GM21717 (cell line): ENCODE measurements at regions not wholly inside any gene's neighbourhood (a gene's known extent, or its start where the extent isn't known, plus 50 kb on each side); places are given as distances from the start of the nearest gene placed in this dataset.

Experiments used
- ATAC-seq: cut with Tn5 transposase; IDR thresholded peaks from one replicate; pipeline ENCODE4 v1.9.1; 2021; ENCODE audit warnings: mild to moderate bottlenecking, moderate library complexity; ENCODE audit not compliant: unreplicated experiment

DNA sequence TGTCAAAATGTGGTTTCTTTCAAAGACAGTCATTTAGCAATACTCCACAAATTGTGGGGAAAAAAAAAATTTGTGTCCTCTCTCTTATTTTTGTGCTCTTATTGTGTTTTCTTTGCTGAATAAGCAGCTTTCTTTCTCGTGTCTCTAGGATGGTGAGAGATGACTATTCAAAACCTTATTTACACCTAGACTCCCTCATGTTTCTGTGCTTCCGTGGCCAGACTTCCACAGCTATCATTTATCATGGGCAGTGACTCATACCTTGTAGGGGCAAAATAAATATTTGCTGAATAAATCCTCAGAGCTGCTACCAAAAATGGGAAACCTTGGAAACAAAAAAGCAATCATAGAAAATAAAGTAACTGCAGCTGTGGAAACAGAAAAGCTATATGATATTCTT, 204.9 kb upstream of the MIR17HG start:
- no peak for ATAC-seq

- ATAC-seq = no peak
These were observed 203.4 kb upstream of the MIR17HG start for GRCh38 chr13:91144054-91144453.

DNA sequence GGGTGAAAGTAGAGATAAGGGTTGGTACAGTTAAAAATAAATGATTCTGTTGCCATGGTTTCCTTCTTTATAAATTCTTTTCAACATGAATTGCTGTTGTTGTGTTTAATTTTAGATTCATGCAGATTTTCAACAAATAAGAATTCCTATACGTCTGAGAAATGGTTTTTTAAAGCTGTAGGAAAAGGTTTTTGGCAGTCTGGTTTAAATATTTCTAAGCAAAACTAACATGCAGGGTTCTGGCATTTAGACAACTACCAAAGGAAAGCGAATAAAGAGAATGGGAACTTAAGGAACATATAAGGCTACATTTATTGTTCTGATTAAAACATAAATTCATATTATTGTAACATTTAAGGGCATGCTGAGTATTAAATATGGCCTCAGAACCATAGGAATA, 203.0 kb upstream of the MIR17HG start:
- no peak for ATAC-seq

DNA sequence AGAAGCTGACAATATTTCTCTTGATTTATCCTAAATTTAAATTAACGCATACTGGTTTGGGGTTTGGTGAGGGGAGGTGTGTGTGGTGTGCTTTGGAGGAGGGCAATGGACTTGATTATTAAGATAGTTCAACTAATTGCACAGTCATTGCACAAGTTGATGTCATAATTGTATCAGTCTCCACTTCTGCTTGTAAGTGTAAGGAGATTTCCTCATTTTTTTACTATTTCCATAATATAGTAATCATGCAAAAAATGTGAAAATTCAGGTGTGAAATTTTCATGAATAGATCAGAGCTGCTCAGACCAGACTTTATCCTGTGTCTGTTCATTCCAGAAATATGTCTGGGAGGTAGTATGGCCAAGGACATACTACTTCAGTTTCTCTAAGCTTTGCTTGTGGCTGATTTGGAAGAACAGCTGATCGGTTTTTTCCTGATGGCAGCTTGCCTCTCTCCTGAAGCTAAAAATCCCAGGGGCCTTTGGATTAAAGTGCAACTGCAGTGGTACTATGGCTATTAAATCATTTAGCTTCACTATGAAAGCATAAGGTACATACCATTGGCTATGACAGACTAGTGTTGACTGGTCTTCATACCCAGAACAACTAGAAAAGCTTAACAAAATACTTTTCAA, 201.8 kb upstream of the MIR17HG start:
- no peak for ATAC-seq

- ATAC-seq = no peak
These were observed 200.9 kb upstream of the MIR17HG start for GRCh38 chr13:91146601-91147000.

GRCh38 chr13:91148098-91148497, 199.4 kb upstream of the MIR17HG start:
- no peak for ATAC-seq

DNA sequence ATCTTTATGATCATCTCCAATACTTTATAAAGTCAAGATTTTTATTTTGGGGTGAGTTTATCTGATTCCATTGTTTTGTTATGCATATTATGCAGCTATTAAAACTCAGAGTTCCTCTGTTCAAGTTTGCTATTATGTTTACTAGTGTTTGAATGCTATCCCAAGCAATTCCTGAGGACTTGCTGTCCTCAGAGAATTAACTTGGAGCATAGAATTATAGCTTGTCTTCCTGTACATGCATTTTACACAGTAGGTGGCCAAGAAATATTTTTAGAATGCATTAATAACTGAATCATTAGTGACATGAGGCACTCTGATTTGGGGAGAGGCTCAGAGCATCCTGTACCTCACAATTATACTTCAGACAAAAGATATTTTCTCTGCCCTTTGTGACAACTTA, 195.6 kb upstream of the MIR17HG start:
- ATAC-seq = no peak

- no peak for ATAC-seq
These were observed 194.1 kb upstream of the MIR17HG start for GRCh38 chr13:91153372-91153771.

- peak; percentile 88 for ATAC-seq
These were observed 192.7 kb upstream of the MIR17HG start for GRCh38 chr13:91154558-91155353.

DNA sequence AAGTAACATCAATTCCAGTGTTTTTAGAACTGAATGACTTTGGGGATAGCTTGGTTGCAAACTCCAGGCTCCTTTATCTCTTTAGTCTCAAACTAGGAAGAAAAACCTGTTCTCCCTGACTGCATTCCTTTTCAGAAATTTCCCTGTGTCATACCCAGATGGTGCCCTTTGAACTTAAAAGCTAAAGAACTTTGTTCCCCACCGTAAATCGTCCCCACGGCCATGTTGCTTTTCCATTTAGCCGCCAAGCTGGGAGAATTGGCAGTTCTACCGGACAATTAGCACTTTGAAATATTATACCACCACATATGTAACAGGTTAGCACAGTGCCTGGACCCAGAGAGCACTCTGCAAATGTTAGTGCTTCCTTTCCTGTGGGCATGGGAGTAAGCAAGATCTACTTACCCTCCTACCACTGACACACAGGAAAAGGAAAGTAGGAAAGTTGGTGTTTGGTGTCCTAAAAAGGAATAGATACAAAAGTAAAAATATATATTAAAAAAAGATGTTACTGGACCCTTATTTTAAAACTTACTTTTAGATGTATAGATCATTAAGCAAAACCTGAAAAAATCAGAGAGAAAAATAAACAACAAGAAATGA, 191.9 kb upstream of the MIR17HG start:
- no peak for ATAC-seq

GRCh38 chr13:91157273-91158016, 190.0 kb upstream of the MIR17HG start:
- no peak for ATAC-seq

DNA sequence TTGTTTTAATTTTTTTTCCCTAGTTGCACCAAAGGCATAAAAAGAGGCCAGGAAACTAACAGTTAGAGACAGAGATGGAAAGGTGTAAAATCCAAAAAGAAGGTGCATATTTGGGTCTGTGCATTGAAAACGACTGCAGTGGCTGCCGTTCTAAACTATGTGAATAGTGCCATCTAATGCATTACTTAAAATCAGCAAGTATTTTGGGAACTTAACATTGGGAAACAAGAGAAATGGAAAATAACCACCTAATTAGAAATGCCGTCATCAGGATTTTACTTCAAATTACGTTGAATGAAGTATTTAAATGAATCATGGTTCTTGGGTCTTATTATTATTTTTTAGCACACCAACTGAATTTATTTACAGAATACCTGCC, 189.5 kb upstream of the MIR17HG start:
- no peak for ATAC-seq

DNA sequence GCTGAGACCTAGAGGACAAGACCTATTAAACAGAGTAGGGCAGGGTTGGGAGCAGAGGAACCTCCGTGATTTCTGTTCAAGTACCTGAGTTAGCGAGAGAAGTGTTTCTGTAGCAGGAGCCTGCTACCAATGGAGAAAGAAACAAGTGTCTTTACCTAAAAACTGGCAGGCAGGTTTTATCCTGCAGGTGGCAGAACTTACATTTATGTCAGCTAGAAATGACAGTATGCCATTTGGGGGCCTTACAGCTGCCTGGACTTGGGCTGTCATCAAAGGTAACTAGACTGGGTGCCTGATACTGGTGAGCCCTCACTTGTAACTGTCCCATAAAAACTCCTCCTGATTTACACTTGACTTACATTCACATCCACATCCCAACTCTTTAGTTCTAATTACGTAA, 185.3 kb upstream of the MIR17HG start:
- ATAC-seq = peak; percentile 49

DNA sequence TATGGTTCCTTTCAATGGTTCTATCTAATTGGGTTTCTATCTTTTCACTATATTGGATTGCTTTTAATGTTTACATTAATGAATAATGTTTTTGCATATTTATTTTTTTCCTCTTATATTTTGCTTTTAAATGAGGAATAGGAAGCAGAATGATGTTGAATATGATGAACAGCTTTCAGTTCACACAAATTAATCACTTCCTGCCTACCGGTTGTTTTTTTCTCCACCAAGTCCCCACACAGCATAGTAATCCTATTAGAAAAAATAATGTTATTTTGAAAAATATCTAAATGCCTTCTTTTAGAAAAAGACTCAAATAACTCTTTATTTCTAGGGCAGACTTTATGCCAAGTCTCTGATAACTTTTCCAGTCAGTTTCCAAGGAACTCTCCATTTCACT, 184.9 kb upstream of the MIR17HG start:
- no peak for ATAC-seq

DNA sequence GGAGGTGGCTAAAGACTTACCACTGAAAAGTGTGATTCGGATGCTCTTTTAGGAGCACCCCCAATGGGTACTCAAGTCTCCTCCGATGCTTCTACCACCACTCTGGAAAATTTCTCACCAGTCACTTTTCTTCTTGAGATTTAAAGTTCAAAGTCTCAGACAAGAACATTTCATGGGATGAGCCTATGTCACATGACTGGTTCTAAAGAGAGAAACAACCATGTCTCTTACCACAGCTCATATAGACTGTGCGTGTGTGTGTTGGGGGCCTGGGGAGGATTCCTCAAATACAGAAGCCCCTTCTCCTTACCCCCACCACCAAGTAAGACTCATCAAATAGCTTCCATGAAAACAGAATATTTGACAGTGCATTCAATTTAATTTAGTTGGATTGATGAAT, 181.7 kb upstream of the MIR17HG start:
- no peak for ATAC-seq

- ATAC-seq = no peak
These were observed 180.6 kb upstream of the MIR17HG start for GRCh38 chr13:91166714-91167511.

DNA sequence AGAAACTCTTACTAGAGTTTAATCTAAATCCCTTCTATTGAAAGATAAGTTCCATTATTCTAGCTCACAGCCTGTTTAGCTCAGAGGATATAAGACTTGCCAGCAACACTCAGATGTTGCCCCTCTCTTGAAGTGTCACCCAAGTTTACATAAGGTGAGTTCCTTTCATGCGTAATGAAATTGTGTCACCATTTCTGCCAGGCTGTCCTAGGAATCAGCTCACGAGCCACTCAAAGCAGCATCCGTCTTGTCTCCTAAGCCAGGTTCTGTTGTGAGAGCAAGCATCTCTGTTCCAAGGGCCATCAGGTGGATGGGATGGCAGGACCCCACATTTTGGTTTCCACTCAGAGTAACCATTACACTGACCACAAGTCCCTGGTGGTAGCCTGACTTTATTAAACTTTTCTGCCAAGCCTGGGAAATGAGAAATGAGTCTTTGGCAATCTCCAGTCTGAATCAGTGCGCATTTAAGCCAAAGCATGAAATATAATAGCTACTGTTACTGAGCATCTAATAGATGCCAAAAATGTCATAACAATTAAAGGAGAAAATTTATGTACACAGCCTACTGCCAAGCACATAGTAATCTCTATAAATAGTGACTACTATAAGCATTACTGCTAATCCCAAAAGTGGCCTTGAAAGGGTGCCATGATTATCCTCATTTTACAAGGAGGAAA, 179.6 kb upstream of the MIR17HG start:
- ATAC-seq = no peak

DNA sequence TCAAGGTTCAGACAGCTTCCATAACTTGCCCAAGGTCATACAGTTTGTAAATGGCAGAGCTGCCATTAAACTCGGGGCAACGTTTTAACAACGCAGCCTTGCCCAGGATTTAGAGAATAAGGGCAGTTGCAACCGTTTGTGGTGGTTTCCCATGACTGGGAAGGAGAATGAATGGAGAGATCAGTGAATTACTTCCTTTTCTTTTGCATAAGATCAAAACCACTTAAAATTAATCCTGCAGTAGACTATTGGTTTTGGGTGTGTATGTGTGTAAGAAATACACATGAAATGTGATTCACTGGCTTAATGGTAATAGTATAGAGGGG, 179.1 kb upstream of the MIR17HG start:
- ATAC-seq = no peak

- no peak for ATAC-seq
These were observed 178.0 kb upstream of the MIR17HG start for GRCh38 chr13:91169321-91170050.

DNA sequence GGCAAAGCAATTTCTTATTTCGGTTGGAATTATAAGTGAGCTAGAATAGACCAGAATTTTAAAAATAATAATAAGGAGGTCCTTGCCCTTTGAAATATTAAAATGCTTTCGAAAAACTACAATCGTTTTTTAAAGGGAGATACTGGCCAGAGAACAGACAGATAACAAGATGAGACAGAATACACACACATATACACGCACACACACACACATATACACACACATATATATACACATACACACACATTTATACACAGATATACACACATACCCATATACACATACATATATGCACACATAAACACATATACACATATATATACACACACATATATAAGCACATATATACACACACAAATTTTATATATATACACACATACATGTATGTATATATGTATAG, 175.3 kb upstream of the MIR17HG start:
- ATAC-seq = no peak
